ENCODE measurements at regions not wholly inside any gene's neighbourhood (a gene's known extent, or its start where the extent isn't known, plus 50 kb on each side); places are given as distances from the start of the nearest gene placed in this dataset.

DNA sequence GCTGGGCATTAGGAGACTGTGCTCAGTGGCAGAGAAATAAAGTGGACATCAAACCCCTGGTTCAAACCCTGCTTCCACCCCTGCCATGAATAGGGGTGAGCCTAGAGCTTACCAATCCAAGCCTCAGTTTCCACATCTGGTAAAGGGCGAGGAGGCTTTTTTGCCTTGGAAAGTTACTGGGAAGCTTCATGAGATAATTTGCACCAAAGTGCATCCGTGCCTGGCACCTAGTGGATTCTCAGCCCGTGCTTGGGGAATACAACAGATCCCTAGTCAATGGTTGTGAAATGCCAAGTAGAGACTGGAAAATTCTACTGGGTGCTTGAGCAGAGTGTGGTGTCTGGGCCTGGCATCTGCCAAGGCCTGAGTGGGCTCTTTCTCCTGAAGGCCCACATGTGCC is 158.7 kb upstream of the ZMIZ1 start:
- TF ChIP-seq, protein P1, sequence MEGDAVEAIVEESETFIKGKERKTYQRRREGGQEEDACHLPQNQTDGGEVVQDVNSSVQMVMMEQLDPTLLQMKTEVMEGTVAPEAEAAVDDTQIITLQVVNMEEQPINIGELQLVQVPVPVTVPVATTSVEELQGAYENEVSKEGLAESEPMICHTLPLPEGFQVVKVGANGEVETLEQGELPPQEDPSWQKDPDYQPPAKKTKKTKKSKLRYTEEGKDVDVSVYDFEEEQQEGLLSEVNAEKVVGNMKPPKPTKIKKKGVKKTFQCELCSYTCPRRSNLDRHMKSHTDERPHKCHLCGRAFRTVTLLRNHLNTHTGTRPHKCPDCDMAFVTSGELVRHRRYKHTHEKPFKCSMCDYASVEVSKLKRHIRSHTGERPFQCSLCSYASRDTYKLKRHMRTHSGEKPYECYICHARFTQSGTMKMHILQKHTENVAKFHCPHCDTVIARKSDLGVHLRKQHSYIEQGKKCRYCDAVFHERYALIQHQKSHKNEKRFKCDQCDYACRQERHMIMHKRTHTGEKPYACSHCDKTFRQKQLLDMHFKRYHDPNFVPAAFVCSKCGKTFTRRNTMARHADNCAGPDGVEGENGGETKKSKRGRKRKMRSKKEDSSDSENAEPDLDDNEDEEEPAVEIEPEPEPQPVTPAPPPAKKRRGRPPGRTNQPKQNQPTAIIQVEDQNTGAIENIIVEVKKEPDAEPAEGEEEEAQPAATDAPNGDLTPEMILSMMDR (conservative IDR thresholded peaks at IDR 0.05; ENCODE audit: low read depth, low read length) = no peak
- TF ChIP-seq EZH2 (IDR thresholded peaks at IDR 0.05; ENCODE audit: borderline replicate concordance, low read depth, low read length, poor library complexity, severe bottlenecking) = no peak
